ENCODE measurements at regions not wholly inside any gene's neighbourhood (a gene's known extent, or its start where the extent isn't known, plus 50 kb on each side); places are given as distances from the start of the nearest gene placed in this dataset.
"Not testable (repeated sequence)": the region's sequence is repeated elsewhere in the genome, so short reads cannot be mapped to it uniquely, and the experiment has no call there.

DNA sequence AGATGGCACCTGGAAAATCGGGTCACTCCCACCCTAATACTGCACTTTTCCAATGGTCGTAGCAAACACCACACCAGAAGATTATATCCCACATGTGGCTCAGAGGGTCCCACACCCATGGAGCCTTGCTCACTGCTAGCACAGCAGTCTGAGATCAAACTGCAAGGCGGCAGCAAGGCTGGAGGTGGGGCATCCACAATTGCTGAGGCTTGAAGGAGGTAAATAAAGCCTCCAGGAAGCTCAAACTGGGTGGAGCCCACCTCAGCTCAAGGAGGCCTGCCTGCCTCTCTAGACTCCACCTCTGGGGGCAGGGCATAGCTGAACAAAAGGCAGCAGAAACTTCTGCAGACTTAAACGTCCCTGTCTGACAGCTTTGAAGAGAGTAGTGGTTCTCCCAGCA, 192.0 kb upstream of the SCN7A start:
- TF ChIP-seq CTCF (conservative IDR thresholded peaks at IDR 0.05; ENCODE audit: low read length); EZH2phosphoT487 (IDR thresholded peaks at IDR 0.05; ENCODE audit: borderline replicate concordance, low read depth, low read length): not testable (repeated sequence)
